ENCODE measurements at regions not wholly inside any gene's neighbourhood (a gene's known extent, or its start where the extent isn't known, plus 50 kb on each side); places are given as distances from the start of the nearest gene placed in this dataset.

- TF ChIP-seq CTCF (IDR thresholded peaks at IDR 0.05) = no peak
- TF ChIP-seq USF2 (IDR thresholded peaks at IDR 0.05; ENCODE audit: borderline replicate concordance, low read depth, low read length) = no peak
- TF ChIP-seq ELF1 (IDR thresholded peaks at IDR 0.05) = no peak
- TF ChIP-seq TEAD4 (IDR thresholded peaks at IDR 0.05; ENCODE audit: borderline replicate concordance, insufficient read depth) = no peak
Observed at GRCh38 chr15:69782809-69783208, 314.9 kb downstream of the TLE3 start.

All from SK-N-SH (cell line).